ENCODE measurements at regions not wholly inside any gene's neighbourhood (a gene's known extent, or its start where the extent isn't known, plus 50 kb on each side); places are given as distances from the start of the nearest gene placed in this dataset.

- FAIRE-seq = no peak
- no peak for TF ChIP-seq CTCF (IDR thresholded peaks at IDR 0.05; ENCODE audit: borderline replicate concordance, extremely low read depth, insufficient read depth)
- intact Hi-C loops (cut with DNase I) = no loop called here
- Histone ChIP-seq H3K4me1 (ENCODE audit: control insufficient read depth in 2 of 3, insufficient read depth in 2 of 3, low read depth in 1 of 3, low read length in 3 of 3) (no peaks in the 10 kb centered on the region), H3K27me3 (ENCODE audit: control insufficient read depth, insufficient read depth, low read length) (no peaks in the 10 kb centered on the region), H3K4me3 (ENCODE audit: low read length in 3 of 3) (no peak overlapping the region), H3K27ac (ENCODE audit: low read depth in 2 of 2, low read length in 2 of 2) (no peak overlapping the region), H3K9ac (ENCODE audit: low read length in 3 of 3) (no peak overlapping the region), H3K9me3 (ENCODE audit: control insufficient read depth in 2 of 3, insufficient read depth in 1 of 3, low read length in 3 of 3) (peaks cover 0 to 4% (median 3%) of the 10 kb centered on the region in 3 donors), H3K36me3 (ENCODE audit: control insufficient read depth in 2 of 3, insufficient read depth in 3 of 3, low read length in 3 of 3) (no peaks in the 10 kb centered on the region)
- no peak for DNase-seq
Observed at GRCh38 chr6:116982401-116982800, 105.4 kb downstream of the RFX6 start.

- H3K4me1 ChIP-seq (ENCODE audit: control insufficient read depth in 2 of 3, insufficient read depth in 2 of 3, low read depth in 1 of 3, low read length in 3 of 3) = no peaks in the 10 kb centered on the region
- intact Hi-C loops (cut with DNase I) = no loop called here
- peaks cover 0 to 4% (median 3%) of the 10 kb centered on the region in 3 donors for H3K9me3 ChIP-seq (ENCODE audit: control insufficient read depth in 2 of 3, insufficient read depth in 1 of 3, low read length in 3 of 3)
- no peak for FAIRE-seq
- no peak overlapping the region for H3K27ac ChIP-seq (ENCODE audit: low read depth in 2 of 2, low read length in 2 of 2)
- H3K36me3 ChIP-seq (ENCODE audit: control insufficient read depth in 2 of 3, insufficient read depth in 3 of 3, low read length in 3 of 3) = no peaks in the 10 kb centered on the region
- no peak for DNase-seq
- H3K27me3 ChIP-seq (ENCODE audit: control insufficient read depth, insufficient read depth, low read length) = no peaks in the 10 kb centered on the region
- no peak overlapping the region for H3K4me3 ChIP-seq (ENCODE audit: low read length in 3 of 3)
- no peak overlapping the region for H3K9ac ChIP-seq (ENCODE audit: low read length in 3 of 3)
- no peak for TF ChIP-seq CTCF (IDR thresholded peaks at IDR 0.05; ENCODE audit: borderline replicate concordance, extremely low read depth, insufficient read depth)
Observed at GRCh38 chr6:116983375-116983774, 106.3 kb downstream of the RFX6 start.

- no peak for DNase-seq
- no peak for FAIRE-seq
Observed at GRCh38 chr6:116986819-116987218, 109.8 kb downstream of the RFX6 start.

More at GRCh38 chr6:116986819-116987218, 109.8 kb downstream of the RFX6 start:
- Histone ChIP-seq H3K36me3 (ENCODE audit: control insufficient read depth in 2 of 3, insufficient read depth in 3 of 3, low read length in 3 of 3) (no peaks in the 10 kb centered on the region), H3K27ac (ENCODE audit: low read depth in 2 of 2, low read length in 2 of 2) (no peak overlapping the region), H3K9me3 (ENCODE audit: control insufficient read depth in 2 of 3, insufficient read depth in 1 of 3, low read length in 3 of 3) (peaks cover 0 to 4% (median 3%) of the 10 kb centered on the region in 3 donors), H3K27me3 (ENCODE audit: control insufficient read depth, insufficient read depth, low read length) (no peaks in the 10 kb centered on the region), H3K4me3 (ENCODE audit: low read length in 3 of 3) (no peak overlapping the region), H3K4me1 (ENCODE audit: control insufficient read depth in 2 of 3, insufficient read depth in 2 of 3, low read depth in 1 of 3, low read length in 3 of 3) (no peaks in the 10 kb centered on the region), H3K9ac (ENCODE audit: low read length in 3 of 3) (no peak overlapping the region)
- no peak for TF ChIP-seq CTCF (IDR thresholded peaks at IDR 0.05; ENCODE audit: borderline replicate concordance, extremely low read depth, insufficient read depth)
- intact Hi-C loops (cut with DNase I) = no loop called here

Data from kidney (tissue), 13 donors.